ENCODE measurements at regions not wholly inside any gene's neighbourhood (a gene's known extent, or its start where the extent isn't known, plus 50 kb on each side); places are given as distances from the start of the nearest gene placed in this dataset.

DNA sequence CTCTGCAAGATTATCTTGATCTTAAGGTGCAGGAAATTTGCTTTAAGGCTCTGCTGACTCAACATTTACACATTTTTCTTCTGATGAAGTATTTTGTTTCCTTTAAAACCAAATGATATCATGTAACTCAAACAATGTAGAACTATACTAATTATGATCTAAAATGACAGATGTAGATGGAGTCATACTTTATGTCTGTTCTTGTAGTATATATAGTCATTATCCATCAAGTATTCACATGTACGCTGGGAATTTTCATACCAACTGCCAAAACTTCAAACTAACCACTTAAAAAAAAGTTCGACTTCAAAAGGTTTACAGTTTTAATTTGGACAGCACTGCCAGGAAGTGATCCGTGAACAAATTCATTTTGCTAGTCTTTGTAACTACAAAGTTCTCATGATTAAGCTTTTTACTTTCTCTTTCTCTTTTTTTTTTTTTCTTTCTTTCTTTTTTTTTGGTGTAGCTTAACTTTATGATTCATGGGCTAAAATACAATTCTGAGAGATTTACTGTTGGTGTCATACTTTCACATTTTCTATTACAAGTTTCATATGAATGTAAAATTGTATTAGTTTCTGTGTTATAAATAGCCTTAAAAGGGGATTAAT is 509.0 kb upstream of the CXADR start:
- no peak overlapping the region for H3K4me2 ChIP-seq (ENCODE audit: low read length)

DNA sequence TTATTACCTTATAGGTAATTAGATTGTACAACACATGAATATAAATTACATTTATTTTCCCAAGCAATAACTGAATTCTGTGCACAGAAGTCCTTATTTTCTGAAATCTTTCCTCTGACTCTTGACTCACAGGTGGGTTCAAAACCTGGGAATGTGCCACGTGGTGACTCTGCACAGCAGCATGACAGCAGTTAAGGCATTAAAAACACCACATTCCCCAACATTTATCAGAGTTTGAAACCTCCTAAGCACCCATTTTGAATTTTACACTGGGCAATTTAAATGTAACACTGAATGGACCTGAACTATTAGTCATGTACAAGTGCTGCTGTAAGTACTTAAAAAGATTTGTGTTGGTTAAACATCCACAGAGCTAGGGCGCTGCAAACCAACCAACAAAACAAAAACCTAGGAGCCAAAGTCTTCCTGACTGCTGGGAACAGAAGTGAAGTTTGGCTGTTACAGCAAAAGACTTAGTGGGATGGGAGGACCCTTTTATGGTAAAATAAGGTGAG is 480.6 kb upstream of the CXADR start:
- no peaks in the 10 kb centered on the region for H3K79me1 ChIP-seq (ENCODE audit: low read length)
- H3K4ac ChIP-seq (ENCODE audit: low read depth, low read length), result no peak overlapping the region
- no peak overlapping the region for H2AK5ac ChIP-seq (ENCODE audit: low read length)
- H3K9ac ChIP-seq (ENCODE audit: low read length), result no peak overlapping the region
- no peak overlapping the region for H3K4me2 ChIP-seq (ENCODE audit: low read length)
- H3K4me1 ChIP-seq (ENCODE audit: control insufficient read depth in 1 of 2, insufficient read depth in 2 of 2, low read length in 2 of 2), result no peaks in the 10 kb centered on the region
- H3K4me3 ChIP-seq (ENCODE audit: low read depth, low read length), result no peak overlapping the region
- H2BK120ac ChIP-seq (ENCODE audit: insufficient read depth, low read length, poor library complexity), result no peak overlapping the region
- H3K14ac ChIP-seq (ENCODE audit: low read length), result no peak overlapping the region
- no peak overlapping the region for H4K8ac ChIP-seq (ENCODE audit: low read depth, low read length)
- no peak overlapping the region for H3K27ac ChIP-seq (ENCODE audit: low read depth, low read length)
- H2BK12ac ChIP-seq (ENCODE audit: low read length), result no peak overlapping the region
- no peak overlapping the region for H4K91ac ChIP-seq (ENCODE audit: low read depth, low read length)
- no peak overlapping the region for H2AFZ ChIP-seq (ENCODE audit: insufficient read depth, low read length, poor library complexity)
- H3K18ac ChIP-seq (ENCODE audit: low read length), result no peak overlapping the region
- H3K23ac ChIP-seq (ENCODE audit: low read length), result no peak overlapping the region
- DNase-seq, result no peak
- no peak overlapping the region for H4K12ac ChIP-seq (ENCODE audit: low read depth, low read length)
- no CpG with 5 or more reads among the region's 2 CpGs for WGBS (ENCODE audit: extremely low coverage, insufficient coverage, insufficient read length)
- peaks cover 0 to 6% of the 10 kb centered on the region in 2 experiments for H3K36me3 ChIP-seq (ENCODE audit: control insufficient read depth in 1 of 2, insufficient read depth in 2 of 2, low read length in 2 of 2)
- H3K27me3 ChIP-seq (ENCODE audit: insufficient read depth, low read length), result no peaks in the 10 kb centered on the region
- H2BK5ac ChIP-seq (ENCODE audit: low read depth, low read length, poor library complexity), result no peak overlapping the region
- H3K79me2 ChIP-seq (ENCODE audit: control insufficient read depth, insufficient read depth, low read length, poor library complexity), result no peaks in the 10 kb centered on the region
- peaks cover 3% of the 10 kb centered on the region for H3K9me3 ChIP-seq (ENCODE audit: insufficient read depth, low read depth, low read length)

More for the DNA sequence above, 509.0 kb upstream of the CXADR start:
- no peak overlapping the region for H3K23ac ChIP-seq (ENCODE audit: low read length)
- no peak overlapping the region for H4K8ac ChIP-seq (ENCODE audit: low read depth, low read length)
- no peak overlapping the region for H2BK120ac ChIP-seq (ENCODE audit: insufficient read depth, low read length, poor library complexity)
- H3K79me2 ChIP-seq (ENCODE audit: control insufficient read depth, insufficient read depth, low read length, poor library complexity), result no peaks in the 10 kb centered on the region
- no peak overlapping the region for H3K4me3 ChIP-seq (ENCODE audit: low read depth, low read length)
- H3K14ac ChIP-seq (ENCODE audit: low read length), result no peak overlapping the region
- DNase-seq, result no peak
- no peak overlapping the region for H3K27ac ChIP-seq (ENCODE audit: low read depth, low read length)
- H2AK5ac ChIP-seq (ENCODE audit: low read length), result no peak overlapping the region
- no peak overlapping the region for H3K18ac ChIP-seq (ENCODE audit: low read length)
- WGBS (ENCODE audit: extremely low coverage, insufficient coverage, insufficient read length), result no CpG with 5 or more reads among the region's 3 CpGs
- H4K91ac ChIP-seq (ENCODE audit: low read depth, low read length), result no peak overlapping the region
- no peak overlapping the region for H3K4ac ChIP-seq (ENCODE audit: low read depth, low read length)
- H3K9ac ChIP-seq (ENCODE audit: low read length), result no peak overlapping the region
- no peaks in the 10 kb centered on the region for H3K27me3 ChIP-seq (ENCODE audit: insufficient read depth, low read length)
- H3K4me1 ChIP-seq (ENCODE audit: control insufficient read depth in 1 of 2, insufficient read depth in 2 of 2, low read length in 2 of 2), result peaks cover 0 to 2% of the 10 kb centered on the region in 2 experiments
- peaks cover 1% of the 10 kb centered on the region for H3K79me1 ChIP-seq (ENCODE audit: low read length)
- no peak overlapping the region for H4K12ac ChIP-seq (ENCODE audit: low read depth, low read length)
- H2BK12ac ChIP-seq (ENCODE audit: low read length), result no peak overlapping the region
- no peaks in the 10 kb centered on the region for H3K9me3 ChIP-seq (ENCODE audit: insufficient read depth, low read depth, low read length)
- no peaks in the 10 kb centered on the region for H3K36me3 ChIP-seq (ENCODE audit: control insufficient read depth in 1 of 2, insufficient read depth in 2 of 2, low read length in 2 of 2)
- H2AFZ ChIP-seq (ENCODE audit: insufficient read depth, low read length, poor library complexity), result no peak overlapping the region
- H2BK5ac ChIP-seq (ENCODE audit: low read depth, low read length, poor library complexity), result no peak overlapping the region

DNA sequence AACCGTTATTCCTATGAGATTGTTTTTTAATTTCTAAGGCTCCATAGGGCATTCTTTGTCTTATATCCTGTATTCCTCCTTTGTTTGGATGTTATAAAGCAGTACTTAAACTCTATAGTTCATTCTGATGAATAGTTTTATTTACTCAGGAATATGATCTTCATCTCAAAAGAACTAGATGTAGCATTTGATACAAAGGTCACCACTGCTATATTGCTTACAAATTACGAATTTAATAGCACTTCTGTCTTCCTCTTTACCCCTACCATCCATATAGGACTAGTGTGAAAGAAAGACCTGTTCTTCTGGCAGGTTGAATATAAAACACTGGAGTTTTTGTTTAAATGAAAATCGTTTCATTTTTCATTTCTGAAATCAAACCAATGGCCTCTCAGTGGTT is 468.1 kb upstream of the CXADR start:
- Histone ChIP-seq H2BK5ac (ENCODE audit: low read depth, low read length, poor library complexity) (no peak overlapping the region), H3K9me3 (ENCODE audit: insufficient read depth, low read depth, low read length) (peaks cover 6% of the 10 kb centered on the region), H3K36me3 (ENCODE audit: control insufficient read depth in 1 of 2, insufficient read depth in 2 of 2, low read length in 2 of 2) (no peaks in the 10 kb centered on the region), H3K79me2 (ENCODE audit: control insufficient read depth, insufficient read depth, low read length, poor library complexity) (no peaks in the 10 kb centered on the region), H3K27ac (ENCODE audit: low read depth, low read length) (no peak overlapping the region), H3K4me1 (ENCODE audit: control insufficient read depth in 1 of 2, insufficient read depth in 2 of 2, low read length in 2 of 2) (peaks cover 6 to 7% of the 10 kb centered on the region in 2 experiments), H3K18ac (ENCODE audit: low read length) (no peak overlapping the region), H3K9ac (ENCODE audit: low read length) (no peak overlapping the region), H4K91ac (ENCODE audit: low read depth, low read length) (no peak overlapping the region), H2AFZ (ENCODE audit: insufficient read depth, low read length, poor library complexity) (no peak overlapping the region), H2AK5ac (ENCODE audit: low read length) (no peak overlapping the region), H3K4ac (ENCODE audit: low read depth, low read length) (no peak overlapping the region), H4K12ac (ENCODE audit: low read depth, low read length) (no peak overlapping the region), H2BK12ac (ENCODE audit: low read length) (no peak overlapping the region), H3K14ac (ENCODE audit: low read length) (no peak overlapping the region), H3K79me1 (ENCODE audit: low read length) (peaks cover 7% of the 10 kb centered on the region), H3K4me2 (ENCODE audit: low read length) (no peak overlapping the region), H3K23ac (ENCODE audit: low read length) (no peak overlapping the region), H3K4me3 (ENCODE audit: low read depth, low read length) (no peak overlapping the region), H2BK120ac (ENCODE audit: insufficient read depth, low read length, poor library complexity) (no peak overlapping the region), H4K8ac (ENCODE audit: low read depth, low read length) (no peak overlapping the region), H3K27me3 (ENCODE audit: insufficient read depth, low read length) (no peaks in the 10 kb centered on the region)
- DNase-seq, result no peak
- no CpG with 5 or more reads among the region's 3 CpGs for WGBS (ENCODE audit: extremely low coverage, insufficient coverage, insufficient read length)

- Histone ChIP-seq H3K27me3 (ENCODE audit: insufficient read depth, low read length) (no peaks in the 10 kb centered on the region), H3K4me2 (ENCODE audit: low read length) (no peak overlapping the region), H3K4me3 (ENCODE audit: low read depth, low read length) (no peak overlapping the region), H2BK120ac (ENCODE audit: insufficient read depth, low read length, poor library complexity) (no peak overlapping the region), H4K91ac (ENCODE audit: low read depth, low read length) (no peak overlapping the region), H3K18ac (ENCODE audit: low read length) (no peak overlapping the region), H4K8ac (ENCODE audit: low read depth, low read length) (no peak overlapping the region), H3K23ac (ENCODE audit: low read length) (no peak overlapping the region), H2AFZ (ENCODE audit: insufficient read depth, low read length, poor library complexity) (no peak overlapping the region), H3K27ac (ENCODE audit: low read depth, low read length) (no peak overlapping the region), H3K9ac (ENCODE audit: low read length) (no peak overlapping the region), H4K12ac (ENCODE audit: low read depth, low read length) (no peak overlapping the region), H2BK5ac (ENCODE audit: low read depth, low read length, poor library complexity) (no peak overlapping the region), H3K9me3 (ENCODE audit: insufficient read depth, low read depth, low read length) (peaks cover 6% of the 10 kb centered on the region), H3K4me1 (ENCODE audit: control insufficient read depth in 1 of 2, insufficient read depth in 2 of 2, low read length in 2 of 2) (peaks cover 6 to 8% of the 10 kb centered on the region in 2 experiments), H3K79me2 (ENCODE audit: control insufficient read depth, insufficient read depth, low read length, poor library complexity) (no peaks in the 10 kb centered on the region), H2BK12ac (ENCODE audit: low read length) (no peak overlapping the region), H2AK5ac (ENCODE audit: low read length) (no peak overlapping the region), H3K79me1 (ENCODE audit: low read length) (peaks cover 7% of the 10 kb centered on the region), H3K36me3 (ENCODE audit: control insufficient read depth in 1 of 2, insufficient read depth in 2 of 2, low read length in 2 of 2) (no peaks in the 10 kb centered on the region), H3K14ac (ENCODE audit: low read length) (no peak overlapping the region), H3K4ac (ENCODE audit: low read depth, low read length) (no peak overlapping the region)
- WGBS (ENCODE audit: extremely low coverage, insufficient coverage, insufficient read length), result no CpG with 5 or more reads among the region's 1 CpG
- DNase-seq, result peak in 1 of 2 donors; percentile 22
Measured at GRCh38 chr21:17045214-17045853, 467.5 kb upstream of the CXADR start.
